Osteocyte (in vitro differentiated cells): ENCODE measurements at regions not wholly inside any gene's neighbourhood (a gene's known extent, or its start where the extent isn't known, plus 50 kb on each side); places are given as distances from the start of the nearest gene placed in this dataset.

Experiments used
- DNase-seq: peaks from one replicate; pipeline ENCODE4 v3.0.0; 2021; ENCODE audit warnings: mixed read lengths; ENCODE audit not compliant: unreplicated experiment; ENCODE audit errors: extremely low spot score
- H3K27ac Mint-ChIP-seq: one replicate; pipeline ENCODE4 v1.8.0; 2021; ENCODE audit warnings: mild to moderate bottlenecking, mixed read lengths; ENCODE audit not compliant: unreplicated experiment
- H3K27me3 Mint-ChIP-seq: one replicate; pipeline ENCODE4 v1.8.0; 2021; ENCODE audit warnings: mixed read lengths; ENCODE audit not compliant: unreplicated experiment
- H3K36me3 Mint-ChIP-seq: one replicate; pipeline ENCODE4 v1.8.0; 2021; ENCODE audit warnings: mixed read lengths; ENCODE audit not compliant: unreplicated experiment
- H3K4me1 Mint-ChIP-seq: one replicate; pipeline ENCODE4 v1.8.0; 2021; ENCODE audit warnings: mixed read lengths; ENCODE audit not compliant: unreplicated experiment
- H3K4me3 Mint-ChIP-seq: one replicate; pipeline ENCODE4 v1.8.0; 2021; ENCODE audit warnings: mild to moderate bottlenecking, moderate library complexity, mixed read lengths; ENCODE audit not compliant: unreplicated experiment
- H3K9me3 Mint-ChIP-seq: one replicate; pipeline ENCODE4 v1.8.0; 2021; ENCODE audit warnings: mixed read lengths; ENCODE audit not compliant: unreplicated experiment
- TF ChIP-seq, protein P1 (sequence below): fragments of 200-600 bp; sonication (generic); IDR thresholded peaks from 2 replicates; pipeline ENCODE4 v1.5.0; 2021; ENCODE audit warnings: antibody characterized with exemption, mild to moderate bottlenecking, moderate library complexity

DNA sequence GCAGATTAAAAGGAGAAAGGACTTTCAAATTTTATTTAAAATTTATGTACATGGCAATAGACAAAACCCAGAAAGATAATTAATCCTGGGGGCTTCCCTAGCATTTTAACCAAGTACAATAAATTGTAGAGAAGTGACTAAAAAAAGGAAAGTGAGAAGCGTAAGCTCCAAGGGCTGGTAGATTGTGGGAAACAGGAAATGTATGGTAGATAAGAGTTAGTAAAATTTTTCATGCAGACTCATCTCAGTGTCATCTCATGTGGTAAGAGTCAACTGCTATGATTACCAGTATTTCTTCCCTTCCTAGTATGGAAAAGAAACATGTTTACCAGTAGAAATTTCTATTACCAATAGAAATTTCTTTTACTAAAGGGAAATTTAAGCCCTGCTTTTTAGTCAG lies 464.3 kb upstream of the AGTR1 start:
- Mint-ChIP-seq H3K4me3 (no peak overlapping the region), H3K9me3 (no peaks in the 10 kb centered on the region), H3K27me3 (no peaks in the 10 kb centered on the region), H3K36me3 (no peaks in the 10 kb centered on the region), H3K27ac (no peak overlapping the region), H3K4me1 (peaks cover 12% of the 10 kb centered on the region)
- TF ChIP-seq, protein P1, sequence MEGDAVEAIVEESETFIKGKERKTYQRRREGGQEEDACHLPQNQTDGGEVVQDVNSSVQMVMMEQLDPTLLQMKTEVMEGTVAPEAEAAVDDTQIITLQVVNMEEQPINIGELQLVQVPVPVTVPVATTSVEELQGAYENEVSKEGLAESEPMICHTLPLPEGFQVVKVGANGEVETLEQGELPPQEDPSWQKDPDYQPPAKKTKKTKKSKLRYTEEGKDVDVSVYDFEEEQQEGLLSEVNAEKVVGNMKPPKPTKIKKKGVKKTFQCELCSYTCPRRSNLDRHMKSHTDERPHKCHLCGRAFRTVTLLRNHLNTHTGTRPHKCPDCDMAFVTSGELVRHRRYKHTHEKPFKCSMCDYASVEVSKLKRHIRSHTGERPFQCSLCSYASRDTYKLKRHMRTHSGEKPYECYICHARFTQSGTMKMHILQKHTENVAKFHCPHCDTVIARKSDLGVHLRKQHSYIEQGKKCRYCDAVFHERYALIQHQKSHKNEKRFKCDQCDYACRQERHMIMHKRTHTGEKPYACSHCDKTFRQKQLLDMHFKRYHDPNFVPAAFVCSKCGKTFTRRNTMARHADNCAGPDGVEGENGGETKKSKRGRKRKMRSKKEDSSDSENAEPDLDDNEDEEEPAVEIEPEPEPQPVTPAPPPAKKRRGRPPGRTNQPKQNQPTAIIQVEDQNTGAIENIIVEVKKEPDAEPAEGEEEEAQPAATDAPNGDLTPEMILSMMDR = no peak
- DNase-seq = no peak

DNA sequence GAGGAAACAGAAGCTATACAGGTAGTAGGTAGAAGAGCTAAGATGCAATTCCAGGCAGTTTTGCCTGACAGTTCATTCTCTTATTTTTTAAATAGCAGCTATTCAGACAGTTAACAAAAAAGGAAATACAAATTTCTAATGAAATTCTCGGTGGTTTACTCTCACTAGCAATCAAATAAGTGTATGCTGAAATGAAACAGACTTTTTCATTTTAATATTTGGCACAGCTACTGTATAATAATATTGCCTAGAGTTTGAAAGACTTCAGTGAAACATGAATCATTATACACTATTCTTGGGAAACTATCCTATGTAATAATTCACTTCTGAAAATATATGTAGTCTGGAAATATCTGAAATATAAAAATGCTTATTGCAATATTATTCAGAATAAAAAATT lies 463.2 kb upstream of the AGTR1 start:
- TF ChIP-seq, protein P1 = no peak
- no peak for DNase-seq
- H3K27me3 Mint-ChIP-seq = no peaks in the 10 kb centered on the region
- no peak overlapping the region for H3K4me3 Mint-ChIP-seq
- no peaks in the 10 kb centered on the region for H3K9me3 Mint-ChIP-seq
- H3K4me1 Mint-ChIP-seq = peaks cover 10% of the 10 kb centered on the region
- no peak overlapping the region for H3K27ac Mint-ChIP-seq
- no peaks in the 10 kb centered on the region for H3K36me3 Mint-ChIP-seq

DNA sequence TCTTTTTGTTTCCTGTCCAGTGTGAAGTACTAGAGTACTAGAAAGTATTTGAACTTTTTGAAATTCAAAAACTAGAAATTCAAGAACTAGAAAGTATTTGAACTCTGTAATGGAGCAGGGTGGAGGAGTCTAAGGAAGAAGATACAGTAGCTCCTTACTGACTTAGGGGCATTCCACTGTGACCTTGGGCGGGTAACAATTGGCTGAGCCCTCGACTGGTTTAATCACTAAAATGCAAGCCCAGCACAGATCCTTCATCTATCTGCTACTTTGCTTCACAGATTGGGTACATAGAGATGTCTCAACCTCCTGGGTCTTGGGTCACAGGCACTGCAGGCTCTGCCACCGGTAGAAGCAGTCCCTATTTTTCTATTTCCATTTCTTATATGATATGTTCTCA lies 462.1 kb upstream of the AGTR1 start:
- no peaks in the 10 kb centered on the region for H3K9me3 Mint-ChIP-seq
- TF ChIP-seq, protein P1 = no peak
- no peak overlapping the region for H3K4me3 Mint-ChIP-seq
- no peak overlapping the region for H3K27ac Mint-ChIP-seq
- peaks cover 10% of the 10 kb centered on the region for H3K4me1 Mint-ChIP-seq
- no peaks in the 10 kb centered on the region for H3K27me3 Mint-ChIP-seq
- no peaks in the 10 kb centered on the region for H3K36me3 Mint-ChIP-seq
- no peak for DNase-seq

DNA sequence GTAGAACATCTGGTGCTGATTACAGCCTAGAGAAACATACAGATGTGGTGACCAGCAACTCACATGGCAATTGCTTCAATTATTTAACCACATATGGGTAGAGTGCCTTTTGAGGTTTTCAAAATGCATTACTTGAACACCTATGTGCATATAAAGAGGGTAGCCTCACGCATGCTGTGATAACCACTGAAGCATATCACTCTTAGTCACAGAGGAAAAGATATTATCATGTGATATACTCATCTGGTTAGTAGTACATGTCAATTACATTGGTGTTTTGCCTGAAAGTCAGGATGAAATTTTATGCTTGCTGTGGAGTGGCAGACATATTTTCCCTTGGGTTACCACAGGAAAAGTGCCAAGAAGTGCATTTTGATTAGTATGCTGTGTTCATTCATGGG lies 459.3 kb upstream of the AGTR1 start:
- Mint-ChIP-seq H3K4me1 (peaks cover 8% of the 10 kb centered on the region), H3K27ac (no peak overlapping the region), H3K27me3 (no peaks in the 10 kb centered on the region), H3K4me3 (no peak overlapping the region), H3K36me3 (no peaks in the 10 kb centered on the region), H3K9me3 (no peaks in the 10 kb centered on the region)
- TF ChIP-seq, protein P1 = no peak
- no peak for DNase-seq

DNA sequence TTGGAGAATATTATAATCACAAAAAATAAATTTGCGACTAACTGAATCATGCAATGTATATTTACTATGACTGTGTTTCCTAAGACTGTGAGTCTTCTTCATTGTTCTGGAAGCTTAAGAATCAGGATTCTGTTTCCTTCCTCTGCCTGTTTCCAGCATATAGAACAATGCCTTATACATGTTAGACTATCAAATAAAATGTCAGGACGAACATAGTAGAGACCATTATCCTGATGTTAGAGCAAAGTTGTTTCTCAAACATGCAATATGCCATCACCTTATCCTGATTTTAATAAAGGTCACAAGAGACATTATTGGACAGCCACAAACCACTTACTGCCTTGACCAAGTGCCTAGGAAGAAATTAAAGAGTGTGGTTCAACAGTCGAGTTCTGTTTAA lies 457.4 kb upstream of the AGTR1 start:
- peaks cover 8% of the 10 kb centered on the region for H3K4me1 Mint-ChIP-seq
- H3K27ac Mint-ChIP-seq = no peak overlapping the region
- H3K4me3 Mint-ChIP-seq = no peak overlapping the region
- H3K27me3 Mint-ChIP-seq = no peaks in the 10 kb centered on the region
- no peak for DNase-seq
- no peaks in the 10 kb centered on the region for H3K36me3 Mint-ChIP-seq
- H3K9me3 Mint-ChIP-seq = no peaks in the 10 kb centered on the region
- TF ChIP-seq, protein P1 = no peak
